Esophagus muscularis mucosa (tissue), 4 donors: ENCODE measurements at regions not wholly inside any gene's neighbourhood (a gene's known extent, or its start where the extent isn't known, plus 50 kb on each side); places are given as distances from the start of the nearest gene placed in this dataset.

Experiments
- DNase-seq: peaks from one replicate; pipeline ENCODE4 v3.0.0-alpha.2; 2017; ENCODE audit errors: extremely low spot score
- H3K27ac ChIP-seq, 4 donors: fragments of 200-600 bp; sonication (generic); replicated peaks in 1 of 4; 1 replicate in 3 of 4; 2 replicates in 1 of 4; pipeline ENCODE4 v1.5.1; 2016 to 2019; ENCODE audit warnings: mild to moderate bottlenecking in 1 of 4
- H3K27me3 ChIP-seq, 4 donors: fragments of 200-600 bp; sonication (generic); one replicate each; pipeline versions ENCODE4 v1.5.1 to v1.6.0; 2016 to 2019
- H3K36me3 ChIP-seq, 4 donors: fragments of 200-600 bp; sonication (generic); one replicate each; pipeline ENCODE4 v1.5.1; 2016 to 2019
- H3K4me1 ChIP-seq, 4 donors: fragments of 200-600 bp; sonication (generic); one replicate each; pipeline ENCODE4 v1.5.1; 2016 to 2019
- H3K4me3 ChIP-seq, 4 donors: fragments of 200-600 bp; sonication (generic); 1 replicate in 2 of 4; 2 replicates in 2 of 4; pipeline ENCODE4 v1.5.1; 2016 to 2019; ENCODE audit warnings: mild to moderate bottlenecking in 4 of 4, moderate library complexity in 1 of 4
- H3K9me3 ChIP-seq, 4 donors: fragments of 200-600 bp; sonication (generic); 1 replicate in 3 of 4; 2 replicates in 1 of 4; pipeline ENCODE4 v1.5.1; 2016 to 2019
- EP300 ChIP-seq: sonication (generic); formaldehyde crosslinking; IDR thresholded peaks from one replicate; pipeline ENCODE4 v1.6.1; 2017; ENCODE audit warnings: antibody characterized with exemption
- POLR2A ChIP-seq: fragments of 450-650 bp; IDR thresholded peaks from one replicate; pipeline ENCODE4 v1.6.1; 2017; ENCODE audit warnings: antibody characterized with exemption, moderate library complexity, mild to moderate bottlenecking, low read depth
- POLR2AphosphoS5 ChIP-seq, 2 donors: sonication (generic); formaldehyde crosslinking; IDR thresholded peaks; one replicate each; pipeline ENCODE4 v1.6.1; 2017; ENCODE audit warnings: antibody characterized with exemption in 2 of 2
- WGBS: methylation state at CpG from one replicate; pipeline ENCODE4 v1.1.5; 2018; 5-methylcytosine and 5-hydroxymethylcytosine counted together
- intact Hi-C: fragments of 100-400 bp; cut with DNase I; formaldehyde crosslinking; loops from one replicate; pipeline ENCODE4 v1.15.1; 2023
- TF ChIP-seq, protein P1 (sequence below), 3 experiments: fragments of 200-600 bp in 2 of 3; fragments of 450-650 bp in 1 of 3; sonication (generic) in 2 of 3; IDR thresholded peaks; one replicate each; pipeline ENCODE4 v1.5.1; 2017 to 2019; ENCODE audit warnings: antibody characterized with exemption in 3 of 3, mild to moderate bottlenecking in 2 of 3, moderate library complexity in 1 of 3

DNA sequence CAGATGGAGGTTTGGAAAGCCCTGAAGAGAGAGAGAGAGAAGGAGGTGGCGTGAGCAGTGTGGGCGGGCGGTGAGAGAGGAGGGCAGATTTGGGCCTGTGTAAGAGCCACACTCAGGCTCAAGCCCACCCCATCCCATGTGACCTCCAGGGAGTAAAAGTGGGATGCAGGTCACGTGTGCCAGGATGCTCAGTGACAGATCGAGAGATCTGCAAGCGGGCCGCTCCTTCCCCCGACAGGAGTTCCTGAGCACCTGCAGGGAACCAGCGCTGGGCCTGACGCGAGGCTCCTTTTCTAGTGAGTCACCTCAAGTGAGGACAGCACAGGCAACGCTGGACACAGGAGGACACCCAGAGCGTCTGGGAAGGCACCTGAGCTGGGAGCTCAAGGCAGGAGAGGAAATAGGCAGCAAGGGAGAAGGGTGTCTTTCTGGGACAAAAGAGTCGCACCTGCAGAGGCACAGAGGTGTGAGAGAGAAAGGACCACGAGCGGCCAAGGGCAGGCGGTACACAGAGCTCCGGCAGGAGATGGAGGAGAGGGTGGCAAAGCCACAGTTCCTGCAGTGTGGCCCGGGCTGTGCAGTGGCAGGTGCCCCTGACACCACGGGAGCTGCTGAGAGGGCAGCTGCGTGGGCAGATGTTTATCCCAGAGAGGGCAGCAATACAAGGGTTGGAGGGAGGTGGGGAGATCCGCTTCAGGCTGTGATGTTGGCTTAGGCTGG is 1294.8 kb downstream of the TBC1D22A start:
- no peak for DNase-seq
- no peaks in the 10 kb centered on the region for H3K36me3 ChIP-seq
- H3K27me3 ChIP-seq = peaks cover 0 to 62% (median 0%) of the 10 kb centered on the region in 4 donors
- 71% methylated on average over 17 of the region's 22 CpGs for whole genome bisulfite sequencing
- H3K4me3 ChIP-seq = no peak overlapping the region
- TF ChIP-seq POLR2A = no peak
- no peak for TF ChIP-seq EP300
- TF ChIP-seq, protein P1, sequence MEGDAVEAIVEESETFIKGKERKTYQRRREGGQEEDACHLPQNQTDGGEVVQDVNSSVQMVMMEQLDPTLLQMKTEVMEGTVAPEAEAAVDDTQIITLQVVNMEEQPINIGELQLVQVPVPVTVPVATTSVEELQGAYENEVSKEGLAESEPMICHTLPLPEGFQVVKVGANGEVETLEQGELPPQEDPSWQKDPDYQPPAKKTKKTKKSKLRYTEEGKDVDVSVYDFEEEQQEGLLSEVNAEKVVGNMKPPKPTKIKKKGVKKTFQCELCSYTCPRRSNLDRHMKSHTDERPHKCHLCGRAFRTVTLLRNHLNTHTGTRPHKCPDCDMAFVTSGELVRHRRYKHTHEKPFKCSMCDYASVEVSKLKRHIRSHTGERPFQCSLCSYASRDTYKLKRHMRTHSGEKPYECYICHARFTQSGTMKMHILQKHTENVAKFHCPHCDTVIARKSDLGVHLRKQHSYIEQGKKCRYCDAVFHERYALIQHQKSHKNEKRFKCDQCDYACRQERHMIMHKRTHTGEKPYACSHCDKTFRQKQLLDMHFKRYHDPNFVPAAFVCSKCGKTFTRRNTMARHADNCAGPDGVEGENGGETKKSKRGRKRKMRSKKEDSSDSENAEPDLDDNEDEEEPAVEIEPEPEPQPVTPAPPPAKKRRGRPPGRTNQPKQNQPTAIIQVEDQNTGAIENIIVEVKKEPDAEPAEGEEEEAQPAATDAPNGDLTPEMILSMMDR (IDR thresholded peaks at IDR 0.05) = no peak
- H3K9me3 ChIP-seq = peaks cover 0 to 4% (median 0%) of the 10 kb centered on the region in 4 donors
- H3K4me1 ChIP-seq = no peaks in the 10 kb centered on the region
- intact Hi-C loops = no loop called here
- H3K27ac ChIP-seq = no peak overlapping the region

GRCh38 chr22:48055827-48056226 is 1293.4 kb downstream of the TBC1D22A start:
- peaks cover 0 to 74% (median 0%) of the 10 kb centered on the region in 4 donors for H3K27me3 ChIP-seq
- H3K27ac ChIP-seq = no peak overlapping the region
- no peak for DNase-seq
- peaks cover 0 to 4% (median 0%) of the 10 kb centered on the region in 4 donors for H3K9me3 ChIP-seq
- intact Hi-C loops = no loop called here
- no peak overlapping the region for H3K4me3 ChIP-seq
- H3K36me3 ChIP-seq = no peaks in the 10 kb centered on the region
- TF ChIP-seq POLR2A (no peak), POLR2AphosphoS5 (IDR thresholded peaks at IDR 0.05) (no peak)
- TF ChIP-seq, protein P1 (IDR thresholded peaks at IDR 0.05) = no peak
- no peaks in the 10 kb centered on the region for H3K4me1 ChIP-seq
- WGBS = 78% methylated on average over 11 of the region's 11 CpGs

- Histone ChIP-seq H3K4me1 (no peaks in the 10 kb centered on the region), H3K4me3 (no peak overlapping the region), H3K27ac (no peak overlapping the region), H3K27me3 (peaks cover 0 to 77% (median 0%) of the 10 kb centered on the region in 4 donors), H3K36me3 (no peaks in the 10 kb centered on the region), H3K9me3 (peaks cover 0 to 4% (median 0%) of the 10 kb centered on the region in 4 donors)
- WGBS = 78% methylated on average over 1 of the region's 1 CpG
- TF ChIP-seq POLR2A (no peak), POLR2AphosphoS5 (IDR thresholded peaks at IDR 0.05) (no peak), EP300 (no peak)
- intact Hi-C loops = no loop called here
- DNase-seq = no peak
Measured at GRCh38 chr22:48055185-48055584, 1292.7 kb downstream of the TBC1D22A start.

- Histone ChIP-seq H3K27ac (no peak overlapping the region), H3K4me3 (no peak overlapping the region), H3K27me3 (peaks cover 0 to 77% (median 0%) of the 10 kb centered on the region in 4 donors), H3K36me3 (no peaks in the 10 kb centered on the region), H3K4me1 (no peaks in the 10 kb centered on the region), H3K9me3 (peaks cover 0 to 4% (median 0%) of the 10 kb centered on the region in 4 donors)
- no peak for DNase-seq
- intact Hi-C loops = no loop called here
- WGBS = 43% methylated on average over 13 of the region's 14 CpGs
- TF ChIP-seq, protein P1 (IDR thresholded peaks at IDR 0.05) = no peak
- TF ChIP-seq POLR2AphosphoS5 (IDR thresholded peaks at IDR 0.05) (no peak), POLR2A (no peak), EP300 (no peak)
Measured at GRCh38 chr22:48054596-48054995, 1292.1 kb downstream of the TBC1D22A start.

- TF ChIP-seq POLR2AphosphoS5 (IDR thresholded peaks at IDR 0.05) = no peak
- no peak for TF ChIP-seq EP300
- TF ChIP-seq, protein P1 (IDR thresholded peaks at IDR 0.05) = no peak
- TF ChIP-seq POLR2A = no peak
- intact Hi-C loops = no loop called here
- WGBS = 84% methylated on average over 8 of the region's 8 CpGs
- no peak overlapping the region for H3K4me3 ChIP-seq
- DNase-seq = no peak
- H3K36me3 ChIP-seq = no peaks in the 10 kb centered on the region
- H3K27me3 ChIP-seq = peaks cover 0 to 76% (median 0%) of the 10 kb centered on the region in 4 donors
- H3K9me3 ChIP-seq = peaks cover 0 to 4% (median 0%) of the 10 kb centered on the region in 4 donors
- no peak overlapping the region for H3K27ac ChIP-seq
- no peaks in the 10 kb centered on the region for H3K4me1 ChIP-seq
Measured at GRCh38 chr22:48053973-48054372, 1291.5 kb downstream of the TBC1D22A start.
